K562 (cell line): ENCODE measurements at regions not wholly inside any gene's neighbourhood (a gene's known extent, or its start where the extent isn't known, plus 50 kb on each side); places are given as distances from the start of the nearest gene placed in this dataset.

Source experiments
- ARID3A ChIP-seq: IDR thresholded peaks from 2 replicates; pipeline ENCODE4 v1.6.1; 2012; ENCODE audit warnings: low read depth, low read length, improper control_type of control experiment, borderline replicate concordance
- CBX8 ChIP-seq: fragments of 200-600 bp; sonication (generic); IDR thresholded peaks from 2 replicates; pipeline ENCODE4 v1.6.1; 2012; ENCODE audit warnings: borderline replicate concordance, mixed run types, low read depth, mild to moderate bottlenecking, moderate library complexity, mixed read lengths, low read length, control low read depth, inconsistent platforms; ENCODE audit not compliant: poor library complexity, severe bottlenecking; ENCODE audit errors: extremely low read depth
- KLF1 ChIP-seq: fragments of 450-650 bp; IDR thresholded peaks from 2 replicates; pipeline ENCODE4 v1.6.1; 2016; ENCODE audit warnings: missing genetic modification characterization, missing compliant biosample characterization
- MEF2D ChIP-seq: conservative IDR thresholded peaks from 2 replicates; pipeline ENCODE4 v1.6.1; 2016; ENCODE audit warnings: low read depth, missing genetic modification characterization, missing compliant biosample characterization
- MXI1 ChIP-seq: IDR thresholded peaks from 2 replicates; pipeline ENCODE4 v1.6.1; 2011; ENCODE audit warnings: low read depth, mild to moderate bottlenecking, improper control_type of control experiment, low read length
- POLR2G ChIP-seq: fragments of 200-400 bp; formaldehyde crosslinking; IDR thresholded peaks from 2 replicates; pipeline ENCODE4 v1.6.1; 2017; ENCODE audit warnings: low read depth, mild to moderate bottlenecking, antibody characterized with exemption, low read length, moderate library complexity
- RCOR1 ChIP-seq, 2 experiments: IDR thresholded peaks; 2 replicates each; pipeline ENCODE4 v1.6.1; 2012; ENCODE audit warnings: low read depth in 2 of 2, low read length in 2 of 2, borderline replicate concordance in 1 of 2, improper control_type of control experiment in 1 of 2
- SMARCE1 ChIP-seq: fragments of 450-650 bp; IDR thresholded peaks from 2 replicates; pipeline ENCODE4 v1.7.1; 2016; ENCODE audit warnings: mild to moderate bottlenecking
- SRF ChIP-seq, 2 experiments: fragments of 250-450, 450-650 bp in 1 of 2; sonication (Bioruptor Pico) in 1 of 2; sonication (generic) in 1 of 2; formaldehyde crosslinking; IDR thresholded peaks; 2 replicates each; pipeline versions ENCODE4 v1.5.0 to v1.5.1; 2020 to 2022; ENCODE audit warnings: mild to moderate bottlenecking in 1 of 2, missing genetic modification reagents in 1 of 2
- TAL1 ChIP-seq: fragments of 450-650 bp; IDR thresholded peaks from 2 replicates; pipeline ENCODE4 v1.6.1; 2016; ENCODE audit warnings: mild to moderate bottlenecking
- TCF3 ChIP-seq: sonication (generic); formaldehyde crosslinking; IDR thresholded peaks from 2 replicates; pipeline ENCODE4 v1.4.0; 2020; ENCODE audit warnings: mild to moderate bottlenecking, missing genetic modification reagents
- ZBED1 ChIP-seq: IDR thresholded peaks from 2 replicates; pipeline ENCODE4 v1.6.1; 2014
- ZBTB40 ChIP-seq, 2 experiments: fragments of 450-650 bp in 1 of 2; sonication (generic) in 1 of 2; formaldehyde crosslinking in 1 of 2; IDR thresholded peaks; 2 replicates each; pipeline versions ENCODE4 v1.7.1 to v1.9.0; 2016 to 2022; ENCODE audit warnings: inconsistent platforms in 1 of 2, mild to moderate bottlenecking in 1 of 2, missing genetic modification reagents in 1 of 2
- ZFP36 ChIP-seq: fragments of 150-350 bp; IDR thresholded peaks from 2 replicates; pipeline ENCODE4 v1.6.1; 2018; ENCODE audit warnings: low read length, low read depth; ENCODE audit not compliant: partially characterized antibody
- ZNF408 ChIP-seq: fragments of 250-450 bp; sonication (Bioruptor Pico); IDR thresholded peaks from 2 replicates; pipeline ENCODE4 v1.4.0; 2020; ENCODE audit warnings: low read depth, mild to moderate bottlenecking, moderate library complexity
- TF ChIP-seq, protein P1 (sequence below): fragments of 450-650 bp; IDR thresholded peaks from 2 replicates; pipeline ENCODE4 v1.6.1; 2016; ENCODE audit warnings: antibody characterized with exemption

DNA sequence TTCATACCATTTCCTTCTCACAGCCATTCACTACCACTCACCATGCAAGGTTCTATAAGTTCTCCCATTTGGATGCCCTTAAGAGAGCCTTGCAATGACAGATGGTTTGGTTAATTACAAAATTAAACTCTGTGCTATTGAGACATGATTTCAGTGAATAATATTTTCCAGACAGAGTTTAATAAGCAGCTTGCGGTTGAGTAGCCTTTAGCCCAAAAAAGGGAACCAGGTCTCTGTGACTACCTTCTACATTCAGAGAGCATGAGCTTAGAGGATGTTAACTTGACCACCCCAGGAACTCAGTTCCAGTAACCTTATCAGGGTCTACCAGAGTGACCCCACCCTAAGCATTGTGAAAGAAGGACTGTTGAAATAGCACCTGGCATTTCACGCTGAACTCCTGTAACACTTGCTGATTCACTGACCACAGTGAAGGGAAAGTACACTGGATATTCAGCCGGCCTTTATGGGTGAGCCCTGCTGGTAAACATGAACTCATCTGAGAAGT lies 1173.1 kb upstream of the ZEB2 start (continued):
- TF ChIP-seq ZNF408 (CRISPR knock-in tag), result no peak
- peak; percentile 33; the same call in 1 of the 2 replicates for TF ChIP-seq MXI1
- TF ChIP-seq MEF2D (tag), result peak; percentile 55; the same call in 1 of the 2 replicates
- TF ChIP-seq RCOR1 (IDR thresholded peaks at IDR 0.05; ENCODE audit: borderline replicate concordance in 1 of 2, low read depth in 2 of 2, low read length in 2 of 2), result peak; percentile 57 to 89
- peak; percentile 99 for TF ChIP-seq SMARCE1
- TF ChIP-seq KLF1 (tag), result peak; percentile 100
- peak; percentile 58; the same call in 1 of the 2 replicates for TF ChIP-seq ZBED1
- no peak for TF ChIP-seq CBX8
- peak; percentile 95 for TF ChIP-seq TAL1
- TF ChIP-seq, protein P1, sequence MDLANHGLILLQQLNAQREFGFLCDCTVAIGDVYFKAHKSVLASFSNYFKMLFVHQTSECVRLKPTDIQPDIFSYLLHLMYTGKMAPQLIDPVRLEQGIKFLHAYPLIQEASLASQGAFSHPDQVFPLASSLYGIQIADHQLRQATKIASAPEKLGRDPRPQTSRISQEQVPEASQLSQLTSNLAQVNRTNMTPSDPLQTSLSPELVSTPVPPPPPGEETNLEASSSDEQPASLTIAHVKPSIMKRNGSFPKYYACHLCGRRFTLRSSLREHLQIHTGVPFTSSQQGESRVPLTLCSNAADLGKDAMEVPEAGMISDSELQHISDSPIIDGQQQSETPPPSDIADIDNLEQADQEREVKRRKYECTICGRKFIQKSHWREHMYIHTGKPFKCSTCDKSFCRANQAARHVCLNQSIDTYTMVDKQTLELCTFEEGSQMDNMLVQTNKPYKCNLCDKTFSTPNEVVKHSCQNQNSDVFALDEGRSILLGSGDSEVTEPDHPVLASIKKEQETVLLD, result 0 out of 2 replicates have a peak, but pooled peaks have one; percentile 42
- TF ChIP-seq TCF3 (CRISPR knock-in tag), result peak; percentile 99
- TF ChIP-seq SRF (CRISPR knock-in tag; IDR thresholded peaks at IDR 0.05), result peak; percentile 14 to 94; a peak in 2 of 4 replicates
- TF ChIP-seq ZBTB40 (IDR thresholded peaks at IDR 0.05), result no peak
- TF ChIP-seq ZBTB40 (CRISPR knock-in tag; IDR thresholded peaks at IDR 0.05), result no peak
- TF ChIP-seq POLR2G, result no peak
- no peak for TF ChIP-seq ZFP36
- peak; percentile 61; the same call in 1 of the 2 replicates for TF ChIP-seq ARID3A
